Fibroblast of skin of scalp (primary cell): ENCODE measurements at regions not wholly inside any gene's neighbourhood (a gene's known extent, or its start where the extent isn't known, plus 50 kb on each side); places are given as distances from the start of the nearest gene placed in this dataset.
"Not testable (repeated sequence)": the region's sequence is repeated elsewhere in the genome, so short reads cannot be mapped to it uniquely, and the experiment has no call there.

ENCODE experiments used
- DNase-seq: peaks from one replicate; pipeline ENCODE4 v3.0.0-alpha.2; 2013

DNA sequence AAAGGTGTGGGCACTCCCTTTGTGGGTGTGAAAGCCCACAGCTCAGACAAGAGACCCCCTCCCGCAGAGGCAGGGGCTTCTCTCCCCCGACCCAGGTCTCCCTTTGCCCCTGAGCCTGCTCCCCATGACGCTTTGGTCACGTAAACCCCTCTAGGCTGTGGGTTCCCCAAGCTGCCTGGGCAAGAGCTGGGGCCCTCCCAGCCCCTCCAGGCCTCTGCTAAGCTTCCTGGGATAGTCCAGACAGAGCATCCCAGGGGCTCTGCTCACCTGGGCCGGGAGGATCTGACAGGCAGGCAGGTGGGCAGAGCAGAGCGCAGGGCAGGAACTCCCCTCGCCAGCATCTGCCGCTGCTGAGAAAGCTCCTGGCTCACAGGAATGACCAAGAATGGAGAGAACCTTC, 177.3 kb downstream of the BANP start:
- DNase-seq: no peak

DNA sequence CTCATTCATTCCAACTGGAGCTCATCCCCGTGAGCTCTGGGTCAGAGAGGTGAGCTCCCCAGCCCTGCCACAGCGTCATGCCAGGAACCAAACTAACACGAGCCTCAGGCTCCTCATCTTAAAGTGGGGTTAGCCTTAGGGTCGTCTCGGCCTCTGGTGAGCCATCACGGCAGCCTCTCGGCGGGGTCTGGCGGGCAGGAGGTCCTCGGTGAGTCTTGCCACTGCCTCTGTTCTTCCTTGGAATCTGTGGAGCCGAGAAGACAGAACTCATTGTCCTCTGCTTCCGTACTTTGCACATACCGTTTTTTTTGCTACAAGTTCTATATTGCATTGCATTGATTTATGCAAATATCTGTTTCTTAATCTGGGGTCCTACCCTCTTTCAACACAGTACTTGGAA, 177.9 kb downstream of the BANP start:
- not testable (repeated sequence) for DNase-seq

DNA sequence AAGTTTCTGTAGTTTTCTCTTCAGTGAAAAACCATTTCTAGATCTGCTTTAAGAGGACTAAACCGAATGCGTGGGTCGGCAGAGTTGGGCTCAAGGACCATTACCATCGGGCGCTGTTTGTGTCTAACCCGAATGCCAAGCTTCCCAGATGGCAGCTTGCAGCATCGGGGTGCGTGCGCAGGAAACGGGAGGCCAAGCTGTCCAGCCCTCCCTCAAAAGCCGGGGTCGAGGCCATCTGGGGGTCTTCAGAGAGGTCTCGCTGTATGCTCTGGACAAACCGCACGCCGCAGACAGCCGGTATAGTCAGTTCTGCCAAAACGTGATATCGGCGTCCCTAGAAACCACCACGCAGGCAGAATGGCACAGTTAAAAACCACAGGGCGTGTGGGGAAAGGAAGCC, 178.8 kb downstream of the BANP start:
- DNase-seq: no peak

DNA sequence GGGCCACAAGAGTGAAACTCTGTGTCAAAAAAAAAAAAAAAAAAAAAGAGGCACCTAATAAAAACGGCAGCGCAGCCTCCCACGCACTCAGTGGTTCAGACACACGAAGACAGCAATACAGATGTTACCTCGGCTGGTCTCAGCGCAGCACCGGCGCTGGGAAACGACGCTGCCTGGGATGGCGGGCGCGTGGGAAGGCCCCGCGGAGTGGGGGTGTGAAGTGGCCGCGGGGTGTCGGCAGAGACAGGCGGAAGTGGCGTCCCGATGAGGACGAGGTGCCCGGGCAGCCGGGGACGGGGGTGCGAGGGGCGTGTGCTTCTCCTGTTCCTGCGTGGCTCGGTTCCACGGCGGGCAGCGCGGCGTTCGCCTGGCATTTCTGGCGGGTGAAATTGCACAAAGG, 179.4 kb downstream of the BANP start:
- DNase-seq: no peak

DNA sequence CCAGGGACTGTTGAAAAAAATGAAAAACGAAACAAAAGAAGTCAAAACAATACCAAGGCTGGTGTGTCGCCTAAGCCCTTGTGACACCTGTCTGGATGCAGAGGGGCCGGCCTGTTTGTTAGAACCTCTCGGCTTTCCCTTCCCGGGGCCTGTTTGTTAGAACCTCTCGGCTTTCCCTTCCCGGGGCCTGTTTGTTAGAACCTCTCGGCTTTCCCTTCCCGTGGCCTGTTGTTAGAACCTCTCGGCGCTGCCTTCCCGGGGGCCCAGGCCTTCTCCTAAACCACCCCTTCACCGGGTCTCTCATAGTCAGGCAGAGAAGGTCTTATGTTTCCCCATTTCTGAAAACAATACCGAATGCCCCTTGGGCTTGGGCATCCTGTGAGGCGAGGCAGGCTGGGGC, 180.0 kb downstream of the BANP start:
- DNase-seq: no peak

DNA sequence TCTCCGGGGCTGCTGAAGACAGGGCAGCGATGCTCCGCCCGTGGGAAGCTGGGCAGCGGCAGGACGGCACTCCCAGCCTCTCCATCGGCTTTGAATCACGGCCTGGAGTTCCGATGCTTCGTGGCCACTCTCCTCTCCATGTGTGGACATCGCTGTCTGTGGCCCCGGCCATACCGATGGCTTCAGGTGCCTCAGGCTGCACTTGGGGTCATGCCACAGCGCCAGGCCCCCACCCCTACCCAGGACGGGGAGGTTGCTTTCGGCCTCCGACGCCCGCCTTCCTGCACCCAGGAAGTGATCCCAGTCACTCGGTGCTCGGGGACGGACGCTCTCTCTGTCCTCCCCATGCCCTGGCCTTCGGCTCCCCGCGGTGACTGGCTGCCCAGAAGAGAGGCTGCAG, 180.7 kb downstream of the BANP start:
- no peak for DNase-seq

DNA sequence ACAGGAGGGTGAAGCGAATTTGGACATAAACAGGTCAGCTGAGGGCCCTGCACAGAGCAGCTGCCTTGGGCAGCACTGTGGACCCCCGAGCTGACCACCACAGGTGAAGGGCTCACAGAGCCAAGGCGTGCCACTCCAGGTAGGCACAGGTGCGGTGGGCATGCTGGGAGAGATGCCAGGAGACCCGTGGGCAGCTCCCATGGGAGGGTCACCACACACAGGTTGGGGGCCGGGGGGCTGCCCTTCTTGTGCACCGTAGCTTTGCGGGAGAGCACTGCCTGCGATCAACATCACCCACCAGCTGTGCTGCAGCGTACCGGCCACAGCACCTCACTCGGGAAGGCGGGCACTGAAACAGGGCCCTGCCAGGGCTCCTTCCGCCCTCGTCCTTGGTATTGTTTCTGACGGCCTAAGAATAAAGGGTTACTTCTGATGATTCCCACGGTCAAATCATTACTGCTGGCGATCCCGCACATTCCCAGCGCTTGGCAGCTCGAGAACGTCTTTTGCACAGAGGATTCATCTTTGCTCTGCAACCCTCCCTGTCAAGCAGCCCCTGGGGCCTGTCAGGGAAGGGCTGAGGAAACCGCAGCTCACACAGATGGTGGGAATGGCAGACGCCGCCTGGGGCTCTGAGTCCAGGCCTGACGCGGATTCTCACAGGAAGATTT, 181.7 kb downstream of the BANP start:
- DNase-seq: peak; percentile 53

DNA sequence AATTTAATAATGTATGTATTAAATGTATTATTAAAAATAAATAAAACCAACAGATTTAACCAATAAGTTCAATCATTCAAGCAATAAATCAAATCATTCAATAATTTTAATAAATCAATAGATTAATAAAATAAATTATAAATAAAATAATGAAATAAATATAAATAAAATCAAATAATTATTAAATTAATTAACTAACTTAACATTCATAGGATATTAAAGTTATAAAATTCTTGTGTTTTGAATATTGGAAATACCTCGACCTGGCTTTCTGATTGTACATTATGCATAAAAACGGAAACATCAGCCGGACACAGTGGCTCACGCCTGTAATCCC, 182.2 kb downstream of the BANP start:
- no peak for DNase-seq

DNA sequence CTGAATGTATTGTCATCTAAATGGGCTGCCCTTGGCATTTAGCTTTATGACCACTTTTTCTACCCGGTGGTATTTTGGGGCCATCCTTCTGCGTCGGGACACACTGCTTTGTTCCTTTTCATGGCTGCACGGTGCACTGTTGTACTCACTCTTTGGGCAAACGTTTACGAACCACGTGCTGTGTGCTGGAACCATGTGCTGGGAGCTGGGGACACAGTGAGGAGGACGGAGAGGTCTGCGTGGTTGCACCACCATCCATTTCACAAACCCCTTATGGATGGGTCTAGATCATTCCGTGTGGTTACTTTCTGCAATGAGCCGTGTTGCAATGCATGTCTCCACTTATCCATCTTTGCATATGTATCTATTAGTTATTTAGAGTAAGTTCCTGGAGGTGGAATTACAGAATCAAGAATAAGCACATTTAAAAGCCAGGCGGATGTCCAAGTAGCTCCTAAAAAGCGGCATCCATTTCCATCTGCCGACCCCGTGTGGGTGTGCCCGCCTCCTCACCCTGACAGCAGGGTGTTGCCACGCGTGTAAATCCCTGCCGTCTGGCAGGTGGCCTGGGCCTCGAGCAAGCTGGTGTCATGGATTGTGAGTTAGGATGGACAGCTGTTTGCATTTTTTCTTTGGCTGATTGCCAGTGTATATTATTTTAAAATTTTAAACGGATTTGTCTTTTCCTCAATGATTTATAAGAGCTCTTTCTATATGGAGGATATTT, 183.1 kb downstream of the BANP start:
- not testable (repeated sequence) for DNase-seq

DNA sequence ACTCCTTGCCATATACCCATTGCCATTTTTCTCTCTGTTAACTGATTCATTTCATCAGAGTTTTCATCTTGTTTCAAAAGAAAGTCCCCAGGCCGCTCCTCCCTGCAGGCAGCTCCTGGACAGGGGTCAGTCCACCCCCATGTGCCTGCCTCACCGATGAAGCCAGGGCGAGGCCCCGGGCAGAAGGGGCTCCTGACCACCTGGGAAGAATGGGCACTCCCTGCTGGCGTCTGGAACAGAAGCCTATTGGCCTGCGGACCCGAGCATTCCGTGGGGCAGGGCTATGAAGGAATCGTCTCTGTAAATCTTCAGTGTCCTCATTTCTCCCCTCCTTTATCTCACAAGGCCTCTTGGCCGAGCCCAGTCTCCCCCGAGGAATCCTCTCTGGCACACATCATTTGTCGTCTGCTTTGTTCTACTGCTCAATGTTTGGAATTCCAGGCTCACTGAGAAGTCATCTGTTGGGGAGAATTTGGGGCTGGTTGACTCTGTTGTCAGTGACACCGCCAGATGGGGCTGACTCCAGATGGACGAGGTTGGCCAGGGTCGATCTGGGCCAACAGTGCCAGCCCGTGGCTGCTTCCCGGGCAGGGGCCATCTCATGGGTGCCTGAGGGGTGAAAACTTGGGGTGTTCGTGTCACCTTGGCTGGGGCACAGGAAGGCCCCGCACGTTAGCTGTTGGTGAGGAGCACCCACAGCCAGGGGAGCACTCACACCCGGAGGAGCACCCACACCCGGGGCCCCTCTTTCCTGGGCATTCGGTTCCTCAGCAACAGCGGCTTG, 183.9 kb downstream of the BANP start:
- DNase-seq: peak; percentile 4

DNA sequence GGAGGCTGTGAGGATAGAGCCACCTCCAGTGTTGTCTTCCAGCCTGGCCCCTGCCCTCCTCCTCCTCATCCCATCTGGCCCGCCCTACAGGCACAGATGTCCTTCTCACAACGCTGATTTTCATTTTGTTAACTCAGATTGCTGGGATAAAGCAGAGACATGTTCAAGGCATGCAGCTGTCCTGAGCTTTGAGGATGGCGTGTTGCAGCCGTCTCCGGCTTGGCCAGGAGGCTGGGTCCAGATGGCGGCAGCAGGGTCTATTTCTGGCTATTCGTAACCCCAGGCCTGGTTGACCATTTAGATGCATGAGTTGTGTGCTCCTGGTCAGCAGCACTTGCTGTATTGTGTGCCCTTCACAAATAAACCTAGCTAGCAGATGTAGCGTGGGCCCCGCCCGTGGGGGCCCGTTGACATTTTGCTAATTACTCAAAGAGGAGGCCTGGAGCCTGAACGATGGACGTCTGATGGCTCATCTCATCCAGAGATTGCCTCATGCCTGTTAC, 185.0 kb downstream of the BANP start:
- DNase-seq: not testable (repeated sequence)

DNA sequence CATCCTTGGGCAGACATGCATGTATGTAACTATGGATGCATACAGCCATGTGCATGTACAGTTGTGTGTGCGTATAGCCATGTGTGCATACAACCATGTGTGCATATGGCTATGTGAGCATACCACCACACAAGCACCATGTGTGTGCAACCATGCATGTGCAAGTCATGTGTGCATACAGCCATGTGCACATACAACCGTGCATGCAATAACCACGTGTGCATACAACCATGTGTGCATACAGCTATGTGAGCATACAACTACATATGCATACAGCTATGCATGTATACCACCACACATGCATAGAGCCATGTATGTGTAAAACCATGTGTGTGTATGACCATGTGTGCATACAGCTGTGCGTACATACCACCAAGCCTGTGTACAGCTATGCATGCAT, 185.7 kb downstream of the BANP start:
- DNase-seq: not testable (repeated sequence)

DNA sequence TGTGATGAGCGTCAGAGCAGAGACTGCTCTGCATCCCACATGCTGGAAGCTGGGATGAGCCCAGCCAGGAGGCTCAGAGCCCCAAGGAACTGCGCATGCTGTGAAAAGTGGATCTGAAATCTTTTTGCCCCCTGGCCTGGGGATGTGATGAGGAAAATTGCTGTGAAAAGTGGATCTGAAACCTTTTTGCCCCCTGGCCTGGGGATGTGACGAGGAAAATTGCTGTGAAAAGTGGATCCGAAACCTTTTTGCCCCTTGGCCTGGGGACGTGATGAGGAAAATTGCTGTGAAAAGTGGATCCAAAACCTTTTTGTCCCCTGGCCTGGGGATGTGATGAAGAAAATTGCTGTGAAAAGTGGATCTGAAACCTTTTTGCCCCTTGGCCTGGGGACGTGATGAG, 187.9 kb downstream of the BANP start:
- DNase-seq: not testable (repeated sequence)

DNA sequence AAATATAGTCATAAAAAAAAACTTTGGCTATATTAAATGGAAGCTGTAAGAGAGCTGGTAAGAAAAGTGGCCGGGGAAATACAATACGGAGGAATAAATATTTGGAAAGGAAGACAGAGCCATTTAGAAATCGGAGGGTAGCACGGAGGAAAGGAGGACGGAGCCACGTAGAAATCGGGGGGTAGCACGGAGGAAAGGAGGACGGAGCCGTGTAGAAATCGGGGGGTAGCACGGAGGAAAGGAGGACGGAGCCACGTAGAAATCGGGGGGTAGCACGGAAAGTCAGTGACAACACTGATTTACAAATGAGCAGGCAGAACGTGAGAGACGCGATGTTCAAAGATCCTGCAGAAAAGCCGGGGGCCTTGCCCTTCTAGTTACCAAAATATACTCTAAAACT, 189.0 kb downstream of the BANP start:
- not testable (repeated sequence) for DNase-seq

DNA sequence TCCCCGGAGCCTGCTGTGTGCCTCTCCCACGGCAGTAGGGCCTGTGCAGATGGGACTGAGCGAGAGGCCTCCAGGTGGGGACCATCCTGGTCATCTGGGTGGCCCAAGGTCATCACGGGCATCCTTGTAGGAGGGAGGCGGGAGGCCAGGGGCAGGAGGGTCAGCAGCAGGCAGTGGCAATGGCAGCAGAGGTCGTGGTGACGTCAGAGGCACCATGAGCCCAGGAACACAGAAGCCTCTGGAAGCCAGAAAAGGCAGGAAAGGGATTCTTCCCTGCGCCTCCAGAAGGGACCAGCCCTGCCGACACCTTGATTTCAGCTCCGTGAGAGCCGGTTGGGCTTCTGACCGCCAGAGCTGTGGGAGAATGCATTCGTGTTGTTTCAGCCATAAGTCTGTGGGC, 190.3 kb downstream of the BANP start:
- no peak for DNase-seq

DNA sequence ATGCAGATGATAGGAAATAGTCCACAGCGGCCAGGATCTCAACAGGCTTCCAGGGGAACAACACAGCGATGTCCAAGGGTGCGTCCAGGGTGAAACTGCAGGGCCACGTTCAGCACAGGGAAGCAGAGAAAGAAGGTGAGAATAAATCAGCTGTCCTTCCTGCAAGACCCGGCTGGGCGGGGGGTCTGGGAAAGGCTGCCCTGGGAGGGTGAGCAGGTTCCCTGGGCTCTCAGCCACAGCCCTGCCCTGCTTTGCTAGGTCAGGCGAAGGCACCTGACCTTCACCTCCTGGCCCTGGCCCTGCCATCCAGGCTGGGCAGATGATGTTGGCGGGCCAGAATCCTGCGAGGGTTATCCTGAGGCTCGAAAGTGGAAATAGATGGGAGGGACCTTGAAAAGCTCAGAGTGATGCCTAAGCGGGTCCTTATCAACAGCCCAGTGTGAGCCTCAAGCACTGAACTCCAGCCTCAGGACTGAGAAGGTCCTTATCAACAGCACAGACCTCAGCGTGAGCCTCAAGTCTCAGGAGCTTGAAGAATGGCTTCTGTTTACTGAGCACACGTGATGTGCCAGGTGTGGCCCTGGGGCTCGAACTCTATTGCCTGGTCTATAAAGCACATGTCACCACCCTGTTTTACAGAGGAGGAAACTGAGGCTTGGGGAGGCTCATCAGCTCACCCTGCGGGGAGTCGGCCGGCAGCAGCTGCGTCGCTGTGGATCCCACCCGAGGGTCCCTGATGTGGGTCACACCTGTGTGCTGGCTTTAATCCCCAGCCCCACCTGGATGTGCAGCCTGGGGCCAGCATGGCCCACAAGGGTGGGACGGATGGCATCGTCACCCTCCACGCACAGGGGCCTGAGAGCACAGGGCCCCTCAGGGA, 191.1 kb downstream of the BANP start:
- DNase-seq: not testable (repeated sequence)

DNA sequence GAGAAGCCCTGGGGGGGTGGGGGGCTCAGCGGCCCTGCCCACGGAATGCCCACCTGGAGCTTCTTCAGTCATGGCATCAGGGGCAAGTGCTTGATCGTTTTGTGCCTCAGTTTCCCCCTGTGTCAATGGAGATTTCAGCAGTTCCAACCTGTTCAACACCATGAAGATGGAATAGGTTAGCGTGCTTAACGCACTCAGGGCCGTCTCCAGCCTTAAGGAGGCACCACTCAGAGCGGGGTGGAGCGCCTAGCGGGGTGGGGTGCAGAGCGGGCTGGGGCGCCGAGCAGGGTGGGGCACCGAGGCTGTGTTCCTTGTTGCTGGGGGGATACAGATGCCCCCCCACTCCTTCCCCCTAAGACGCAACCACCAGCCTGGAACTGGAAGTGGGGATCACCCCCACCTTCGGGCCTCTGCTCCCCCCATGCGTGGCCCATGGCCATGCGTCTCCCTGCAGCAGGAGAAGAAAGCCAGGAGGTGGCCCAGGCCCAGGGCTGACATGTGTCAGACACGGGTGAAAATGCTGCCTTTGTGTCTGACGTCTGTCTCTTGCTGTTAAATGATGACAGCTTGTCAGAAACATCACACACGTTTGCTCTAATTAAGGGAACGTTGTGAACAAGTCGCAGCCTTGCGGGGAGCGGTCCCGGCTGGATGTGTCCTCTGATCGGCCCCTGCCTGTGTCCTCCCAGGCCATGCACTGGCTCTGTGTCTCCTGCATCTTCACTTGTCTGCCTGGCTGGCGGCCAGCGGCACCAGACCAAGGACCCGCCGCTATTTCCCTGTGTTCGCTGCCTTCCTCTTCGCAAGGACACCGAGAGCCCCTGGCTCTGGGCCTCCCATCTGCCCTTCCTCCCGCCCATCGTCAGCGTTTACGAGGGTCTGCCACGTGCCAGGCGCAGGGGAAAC, 192.1 kb downstream of the BANP start:
- not testable (repeated sequence) for DNase-seq

DNA sequence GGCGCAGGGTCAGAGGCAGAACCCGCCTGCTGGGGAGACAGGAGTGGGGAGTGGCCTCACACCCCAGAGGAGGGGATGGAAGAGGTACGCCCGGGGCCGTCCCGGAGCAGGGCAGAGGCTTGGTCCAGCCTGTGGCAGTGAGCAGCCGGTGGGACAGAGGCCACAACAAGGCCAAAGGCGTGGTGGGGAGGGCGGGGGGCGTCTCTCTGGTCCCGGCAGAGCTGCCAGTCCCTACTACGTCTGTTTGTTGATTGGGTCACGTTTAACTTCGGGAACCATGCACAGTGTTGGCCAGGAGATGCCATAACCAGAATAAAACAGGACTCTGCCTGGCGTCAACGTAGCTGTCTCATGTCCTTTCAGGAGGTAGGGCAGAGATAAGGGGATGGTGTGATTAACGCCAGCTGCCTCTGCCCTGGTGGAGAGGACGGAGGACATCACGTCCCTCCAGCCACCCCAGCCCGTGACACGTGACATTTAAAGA, 192.8 kb downstream of the BANP start:
- DNase-seq: no peak

DNA sequence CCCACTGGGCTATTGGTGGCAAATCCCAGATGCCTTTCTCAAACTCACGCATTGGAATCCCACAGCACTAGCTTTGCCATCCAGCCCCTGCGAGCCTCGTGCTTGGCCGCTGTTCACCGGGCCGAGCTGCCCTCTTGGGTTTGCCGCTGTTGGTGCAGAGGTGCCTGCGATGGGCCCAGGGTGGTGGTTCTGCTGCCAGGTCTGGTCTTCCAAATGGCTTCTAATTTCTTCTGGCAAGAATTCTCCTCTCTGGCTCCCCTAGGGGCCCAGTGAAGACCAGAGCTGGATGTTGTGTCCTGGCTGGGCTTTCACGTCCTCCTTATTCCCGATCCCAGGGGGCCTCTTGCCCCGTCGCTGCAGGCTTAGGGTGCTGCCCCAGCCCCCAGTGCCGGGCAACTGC, 194.1 kb downstream of the BANP start:
- not testable (repeated sequence) for DNase-seq

DNA sequence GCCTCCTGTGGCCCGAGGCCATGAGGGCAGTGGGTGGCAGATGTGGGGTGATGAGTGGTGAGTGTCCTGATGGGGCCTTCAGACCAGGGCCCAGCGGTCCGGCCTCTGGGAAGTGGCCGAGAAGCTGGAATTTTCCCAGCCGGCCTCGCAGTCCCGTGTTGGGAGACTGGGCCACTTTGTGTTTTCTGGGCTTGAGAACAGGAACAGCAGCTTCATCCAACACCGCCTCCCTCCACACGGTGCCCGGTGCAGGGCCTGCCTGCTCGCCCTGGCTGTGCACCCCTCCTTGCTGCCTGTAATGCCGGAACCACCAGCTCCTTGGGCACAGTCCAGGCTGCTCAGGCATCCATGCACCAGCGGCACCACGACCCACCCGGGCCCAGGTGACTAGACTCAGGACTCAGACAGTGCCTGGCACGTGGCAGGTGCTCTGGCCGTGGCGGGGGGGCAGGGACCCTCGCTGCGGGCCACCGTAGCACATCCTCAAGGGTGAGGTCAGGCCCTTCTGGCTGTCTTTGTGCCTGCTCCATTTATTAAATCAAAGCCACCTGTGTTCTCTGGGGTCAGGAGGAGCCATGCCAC, 194.7 kb downstream of the BANP start:
- DNase-seq: not testable (repeated sequence)

DNA sequence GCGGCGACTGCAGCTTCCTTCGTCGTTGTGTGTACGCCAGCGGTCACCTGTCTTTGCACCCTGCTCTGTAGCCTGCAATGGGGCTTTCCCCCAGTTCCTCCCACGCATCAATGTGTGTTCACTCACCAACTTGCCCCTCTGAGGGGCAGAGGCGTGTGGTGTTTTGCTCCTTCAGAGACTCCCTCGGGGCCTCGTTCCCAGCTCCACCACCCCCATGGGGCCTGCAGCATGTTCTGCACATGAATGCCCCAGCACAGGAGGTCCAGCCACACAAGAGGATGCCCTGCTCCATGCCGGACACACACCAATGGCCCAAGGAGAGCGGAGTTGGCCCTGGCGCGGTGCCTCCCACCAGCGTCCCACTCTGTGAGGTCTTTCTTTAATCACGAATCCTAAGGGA, 196.8 kb downstream of the BANP start:
- DNase-seq: not testable (repeated sequence)
